ENCODE measurements at regions not wholly inside any gene's neighbourhood (a gene's known extent, or its start where the extent isn't known, plus 50 kb on each side); places are given as distances from the start of the nearest gene placed in this dataset.

DNA sequence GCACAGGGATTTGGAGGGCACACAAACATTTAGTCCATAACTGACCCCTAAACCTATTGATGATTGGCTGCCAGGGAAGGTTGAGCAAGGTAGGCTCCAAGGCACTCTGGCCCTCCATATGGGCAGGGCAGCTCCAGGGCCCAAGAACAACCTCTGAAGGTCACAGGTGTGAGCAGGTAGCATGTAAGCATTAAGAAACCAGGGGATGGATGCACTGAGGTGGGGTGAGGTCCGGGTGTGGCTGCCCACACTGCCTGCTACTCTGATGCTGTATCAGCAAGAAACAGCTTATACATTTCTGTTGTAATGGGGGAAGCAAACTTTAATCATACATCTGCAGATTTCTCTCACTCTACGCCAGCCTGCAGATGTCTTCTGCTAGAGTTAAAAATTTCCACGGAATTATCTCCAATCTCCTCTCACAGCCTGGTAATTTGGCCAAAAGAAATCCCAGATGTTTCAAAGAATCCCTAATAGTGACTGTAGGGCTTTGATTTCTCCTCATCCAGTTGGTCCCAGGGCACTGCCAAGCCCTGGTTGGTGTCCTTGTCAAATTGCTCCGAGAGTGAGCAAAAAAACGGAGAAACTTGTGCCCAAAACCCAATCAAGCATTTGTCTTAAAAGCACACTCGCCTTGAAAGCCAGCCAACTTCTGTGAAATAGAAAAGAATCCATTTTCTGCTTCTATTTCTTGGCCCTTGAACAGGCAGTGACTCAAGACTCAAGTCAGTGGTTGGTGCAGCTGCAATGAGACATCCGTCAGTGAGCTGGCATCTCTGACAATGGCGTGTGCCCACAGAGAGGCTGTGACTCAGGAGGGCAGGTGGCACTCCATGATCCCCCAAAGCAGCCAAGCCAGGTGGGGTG, 72.5 kb upstream of the MRI1 start:
- H3F3A ChIP-seq (ENCODE audit: insufficient read depth, low read length, poor library complexity, severe bottlenecking), result no peaks in the 10 kb centered on the region
- no peak overlapping the region for H2AFZ ChIP-seq (ENCODE audit: low read depth, low read length)
- no peaks in the 10 kb centered on the region for H3K9me3 ChIP-seq (ENCODE audit: low read length)
- H3K9ac ChIP-seq (ENCODE audit: low read length), result no peak overlapping the region
- no peak overlapping the region for H3K4me2 ChIP-seq (ENCODE audit: low read length)
- no peaks in the 10 kb centered on the region for H3K27me3 ChIP-seq (ENCODE audit: insufficient read depth, low read depth, low read length)
- TF ChIP-seq, protein P1, sequence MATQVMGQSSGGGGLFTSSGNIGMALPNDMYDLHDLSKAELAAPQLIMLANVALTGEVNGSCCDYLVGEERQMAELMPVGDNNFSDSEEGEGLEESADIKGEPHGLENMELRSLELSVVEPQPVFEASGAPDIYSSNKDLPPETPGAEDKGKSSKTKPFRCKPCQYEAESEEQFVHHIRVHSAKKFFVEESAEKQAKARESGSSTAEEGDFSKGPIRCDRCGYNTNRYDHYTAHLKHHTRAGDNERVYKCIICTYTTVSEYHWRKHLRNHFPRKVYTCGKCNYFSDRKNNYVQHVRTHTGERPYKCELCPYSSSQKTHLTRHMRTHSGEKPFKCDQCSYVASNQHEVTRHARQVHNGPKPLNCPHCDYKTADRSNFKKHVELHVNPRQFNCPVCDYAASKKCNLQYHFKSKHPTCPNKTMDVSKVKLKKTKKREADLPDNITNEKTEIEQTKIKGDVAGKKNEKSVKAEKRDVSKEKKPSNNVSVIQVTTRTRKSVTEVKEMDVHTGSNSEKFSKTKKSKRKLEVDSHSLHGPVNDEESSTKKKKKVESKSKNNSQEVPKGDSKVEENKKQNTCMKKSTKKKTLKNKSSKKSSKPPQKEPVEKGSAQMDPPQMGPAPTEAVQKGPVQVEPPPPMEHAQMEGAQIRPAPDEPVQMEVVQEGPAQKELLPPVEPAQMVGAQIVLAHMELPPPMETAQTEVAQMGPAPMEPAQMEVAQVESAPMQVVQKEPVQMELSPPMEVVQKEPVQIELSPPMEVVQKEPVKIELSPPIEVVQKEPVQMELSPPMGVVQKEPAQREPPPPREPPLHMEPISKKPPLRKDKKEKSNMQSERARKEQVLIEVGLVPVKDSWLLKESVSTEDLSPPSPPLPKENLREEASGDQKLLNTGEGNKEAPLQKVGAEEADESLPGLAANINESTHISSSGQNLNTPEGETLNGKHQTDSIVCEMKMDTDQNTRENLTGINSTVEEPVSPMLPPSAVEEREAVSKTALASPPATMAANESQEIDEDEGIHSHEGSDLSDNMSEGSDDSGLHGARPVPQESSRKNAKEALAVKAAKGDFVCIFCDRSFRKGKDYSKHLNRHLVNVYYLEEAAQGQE (IDR thresholded peaks at IDR 0.05; ENCODE audit: borderline replicate concordance), result no peak
- TF ChIP-seq RAD21 (conservative IDR thresholded peaks at IDR 0.05), result no peak
- TF ChIP-seq SMC3 (conservative IDR thresholded peaks at IDR 0.05; ENCODE audit: poor library complexity), result no peak
- TF ChIP-seq MXI1 (conservative IDR thresholded peaks at IDR 0.05; ENCODE audit: poor library complexity, severe bottlenecking), result no peak
- TF ChIP-seq CTCF (IDR thresholded peaks at IDR 0.05; ENCODE audit: poor library complexity, severe bottlenecking), result no peak
- TF ChIP-seq POLR2AphosphoS5 (IDR thresholded peaks at IDR 0.05), result no peak
- no peak for TF ChIP-seq EP300 (conservative IDR thresholded peaks at IDR 0.05; ENCODE audit: poor library complexity, severe bottlenecking)
- no peak for TF ChIP-seq EZH2 (IDR thresholded peaks at IDR 0.05; ENCODE audit: borderline replicate concordance, insufficient read depth, low read length, poor library complexity, severe bottlenecking)
- no peak for TF ChIP-seq TAF1 (IDR thresholded peaks at IDR 0.05; ENCODE audit: low read depth)
- H3K79me2 ChIP-seq (replicated peaks; ENCODE audit: insufficient read depth, low read length), result no peaks in the 10 kb centered on the region
- H3K9me2 ChIP-seq (ENCODE audit: insufficient read depth, low read length), result no peaks in the 10 kb centered on the region
- no peak overlapping the region for H3K4me3 ChIP-seq (ENCODE audit: low read length)
- H3K36me3 ChIP-seq (ENCODE audit: insufficient read depth, low read length), result no peaks in the 10 kb centered on the region
- no peak overlapping the region for H3K27ac ChIP-seq (ENCODE audit: low read length)
- H4K20me1 ChIP-seq (ENCODE audit: insufficient read depth), result no peaks in the 10 kb centered on the region

DNA sequence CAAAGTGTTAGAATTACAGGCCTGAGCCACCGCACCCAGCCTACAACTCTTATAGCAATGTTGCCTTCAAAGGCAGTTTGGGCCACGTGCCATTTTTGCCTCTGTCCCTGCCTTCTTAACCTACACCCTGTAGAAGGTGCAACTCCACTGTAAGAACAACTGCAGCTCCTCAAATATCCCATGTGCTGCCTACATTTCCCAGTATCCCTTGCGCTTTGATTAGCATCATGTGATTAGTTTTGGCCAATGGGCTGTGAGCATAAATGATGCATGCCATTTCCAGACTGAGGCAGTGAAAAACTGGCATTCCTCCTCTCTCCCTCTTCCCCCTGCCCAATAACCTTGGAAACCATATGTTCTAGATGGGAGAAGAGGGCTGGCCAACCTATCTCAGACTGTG, 75.2 kb upstream of the MRI1 start:
- no peaks in the 10 kb centered on the region for H3K9me3 ChIP-seq (ENCODE audit: low read length)
- H3K9me2 ChIP-seq (ENCODE audit: insufficient read depth, low read length), result no peaks in the 10 kb centered on the region
- H2AFZ ChIP-seq (ENCODE audit: low read depth, low read length), result no peak overlapping the region
- H3K27ac ChIP-seq (ENCODE audit: low read length), result no peak overlapping the region
- H3K27me3 ChIP-seq (ENCODE audit: insufficient read depth, low read depth, low read length), result no peaks in the 10 kb centered on the region
- H3K9ac ChIP-seq (ENCODE audit: low read length), result no peak overlapping the region
- no peaks in the 10 kb centered on the region for H3K79me2 ChIP-seq (replicated peaks; ENCODE audit: insufficient read depth, low read length)
- H3K36me3 ChIP-seq (ENCODE audit: insufficient read depth, low read length), result no peaks in the 10 kb centered on the region
- H4K20me1 ChIP-seq (ENCODE audit: insufficient read depth), result no peaks in the 10 kb centered on the region
- no peak overlapping the region for H3K4me2 ChIP-seq (ENCODE audit: low read length)
- no peaks in the 10 kb centered on the region for H3F3A ChIP-seq (ENCODE audit: insufficient read depth, low read length, poor library complexity, severe bottlenecking)
- no peak overlapping the region for H3K4me3 ChIP-seq (ENCODE audit: low read length)
- TF ChIP-seq RAD21 (conservative IDR thresholded peaks at IDR 0.05), result no peak

Data from neural cell (in vitro differentiated cells).